ENCODE measurements at regions not wholly inside any gene's neighbourhood (a gene's known extent, or its start where the extent isn't known, plus 50 kb on each side); places are given as distances from the start of the nearest gene placed in this dataset.

DNA sequence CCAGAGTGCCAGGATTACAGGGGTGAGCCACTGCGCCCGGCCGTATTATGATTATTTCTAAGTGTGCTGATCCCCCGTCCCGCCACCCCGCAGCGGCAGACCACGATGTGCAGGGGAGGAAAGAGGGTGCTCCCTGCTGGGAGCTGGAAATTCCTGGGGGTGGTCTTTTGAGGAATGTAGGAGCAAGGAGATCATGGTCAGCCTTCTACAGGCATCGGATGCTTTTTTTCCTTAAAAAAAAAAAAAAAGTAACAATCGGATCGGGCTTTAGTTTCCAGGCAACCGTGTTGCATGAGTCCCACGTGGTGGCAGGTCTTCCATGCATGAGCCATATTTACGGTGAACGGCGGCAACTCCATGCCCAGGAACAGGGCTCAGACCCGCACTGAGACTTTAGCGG lies 74.2 kb upstream of the COX20 start:
- Histone ChIP-seq H3K9me3 (ENCODE audit: low read depth, low read length, poor library complexity, severe bottlenecking) (no peaks in the 10 kb centered on the region), H3K4me1 (ENCODE audit: insufficient read depth, low read length, poor library complexity, severe bottlenecking) (no peaks in the 10 kb centered on the region), H3K36me3 (ENCODE audit: insufficient read depth, low read length, poor library complexity, severe bottlenecking) (no peaks in the 10 kb centered on the region), H3K27me3 (replicated peaks; ENCODE audit: insufficient read depth, low read depth, low read length, poor library complexity) (no peaks in the 10 kb centered on the region), H3K4me3 (ENCODE audit: low read depth, low read length, poor library complexity, severe bottlenecking) (peak overlapping the region; percentile 23), H3K27ac (ENCODE audit: low read depth, low read length, poor library complexity, severe bottlenecking) (no peak overlapping the region)
- TF ChIP-seq EZH2 (IDR thresholded peaks at IDR 0.05; ENCODE audit: borderline replicate concordance, low read depth, low read length, poor library complexity, severe bottlenecking) = no peak
- TF ChIP-seq, protein P1, sequence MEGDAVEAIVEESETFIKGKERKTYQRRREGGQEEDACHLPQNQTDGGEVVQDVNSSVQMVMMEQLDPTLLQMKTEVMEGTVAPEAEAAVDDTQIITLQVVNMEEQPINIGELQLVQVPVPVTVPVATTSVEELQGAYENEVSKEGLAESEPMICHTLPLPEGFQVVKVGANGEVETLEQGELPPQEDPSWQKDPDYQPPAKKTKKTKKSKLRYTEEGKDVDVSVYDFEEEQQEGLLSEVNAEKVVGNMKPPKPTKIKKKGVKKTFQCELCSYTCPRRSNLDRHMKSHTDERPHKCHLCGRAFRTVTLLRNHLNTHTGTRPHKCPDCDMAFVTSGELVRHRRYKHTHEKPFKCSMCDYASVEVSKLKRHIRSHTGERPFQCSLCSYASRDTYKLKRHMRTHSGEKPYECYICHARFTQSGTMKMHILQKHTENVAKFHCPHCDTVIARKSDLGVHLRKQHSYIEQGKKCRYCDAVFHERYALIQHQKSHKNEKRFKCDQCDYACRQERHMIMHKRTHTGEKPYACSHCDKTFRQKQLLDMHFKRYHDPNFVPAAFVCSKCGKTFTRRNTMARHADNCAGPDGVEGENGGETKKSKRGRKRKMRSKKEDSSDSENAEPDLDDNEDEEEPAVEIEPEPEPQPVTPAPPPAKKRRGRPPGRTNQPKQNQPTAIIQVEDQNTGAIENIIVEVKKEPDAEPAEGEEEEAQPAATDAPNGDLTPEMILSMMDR (conservative IDR thresholded peaks at IDR 0.05; ENCODE audit: low read depth, low read length) = no peak
- ChIA-PET CTCF (no interaction called here), POLR2A (ENCODE audit: low non-redundant PET) (no interaction called here)
- peak; percentile 76 for DNase-seq (ENCODE audit: low spot score)
- intact Hi-C loops (cut with micrococcal nuclease; ENCODE audit: unreplicated experiment) = no loop called here
- no TSS peak for BruUV-seq (replicated peaks)

GRCh38 chr1:244762629-244763028 lies 72.8 kb upstream of the COX20 start:
- Histone ChIP-seq H3K27me3 (replicated peaks; ENCODE audit: insufficient read depth, low read depth, low read length, poor library complexity) (no peaks in the 10 kb centered on the region), H3K4me3 (ENCODE audit: low read depth, low read length, poor library complexity, severe bottlenecking) (no peak overlapping the region), H3K36me3 (ENCODE audit: insufficient read depth, low read length, poor library complexity, severe bottlenecking) (no peaks in the 10 kb centered on the region), H3K9me3 (ENCODE audit: low read depth, low read length, poor library complexity, severe bottlenecking) (no peaks in the 10 kb centered on the region), H3K27ac (ENCODE audit: low read depth, low read length, poor library complexity, severe bottlenecking) (no peak overlapping the region), H3K4me1 (ENCODE audit: insufficient read depth, low read length, poor library complexity, severe bottlenecking) (no peaks in the 10 kb centered on the region)
- ChIA-PET POLR2A (ENCODE audit: low non-redundant PET) (no interaction called here), CTCF (no interaction called here)
- intact Hi-C loops (cut with micrococcal nuclease; ENCODE audit: unreplicated experiment) = no loop called here
- TF ChIP-seq, protein P1 (conservative IDR thresholded peaks at IDR 0.05; ENCODE audit: low read depth, low read length) = no peak
- TF ChIP-seq EZH2 (IDR thresholded peaks at IDR 0.05; ENCODE audit: borderline replicate concordance, low read depth, low read length, poor library complexity, severe bottlenecking) = no peak
- DNase-seq (ENCODE audit: low spot score) = no peak
- no TSS peak for BruUV-seq (replicated peaks)

GRCh38 chr1:244768186-244768585 lies 67.3 kb upstream of the COX20 start:
- Histone ChIP-seq H3K27ac (ENCODE audit: low read depth, low read length, poor library complexity, severe bottlenecking) (no peak overlapping the region), H3K4me3 (ENCODE audit: low read depth, low read length, poor library complexity, severe bottlenecking) (no peak overlapping the region), H3K36me3 (ENCODE audit: insufficient read depth, low read length, poor library complexity, severe bottlenecking) (no peaks in the 10 kb centered on the region), H3K4me1 (ENCODE audit: insufficient read depth, low read length, poor library complexity, severe bottlenecking) (no peaks in the 10 kb centered on the region), H3K27me3 (replicated peaks; ENCODE audit: insufficient read depth, low read depth, low read length, poor library complexity) (no peaks in the 10 kb centered on the region), H3K9me3 (ENCODE audit: low read depth, low read length, poor library complexity, severe bottlenecking) (no peaks in the 10 kb centered on the region)
- POLR2A ChIA-PET (ENCODE audit: low non-redundant PET) = no interaction called here
- intact Hi-C loops (cut with micrococcal nuclease; ENCODE audit: unreplicated experiment) = no loop called here
- TF ChIP-seq, protein P1 (conservative IDR thresholded peaks at IDR 0.05; ENCODE audit: low read depth, low read length) = no peak
- TF ChIP-seq EZH2 (IDR thresholded peaks at IDR 0.05; ENCODE audit: borderline replicate concordance, low read depth, low read length, poor library complexity, severe bottlenecking) = no peak
- CTCF ChIA-PET = no interaction called here
- BruUV-seq (replicated peaks) = no TSS peak
- DNase-seq (ENCODE audit: low spot score) = no peak
